Spleen (tissue), 11 donors: ENCODE measurements at regions not wholly inside any gene's neighbourhood (a gene's known extent, or its start where the extent isn't known, plus 50 kb on each side); places are given as distances from the start of the nearest gene placed in this dataset.

Experiments used
- DNase-seq: peaks from one replicate; pipeline ENCODE4 v3.0.0-alpha.2; 2020
- H3K27ac ChIP-seq, 8 donors: fragments of 200-600 bp; sonication (generic) in 7 of 8; 1 replicate in 4 of 8; 2 replicates in 4 of 8; pipeline versions ENCODE4 v1.5.0 to v1.8.0; 2016 to 2021; ENCODE audit warnings: inconsistent platforms in 4 of 8, mild to moderate bottlenecking in 4 of 8, moderate library complexity in 1 of 8
- H3K27me3 ChIP-seq, 7 donors: fragments of 200-600 bp; sonication (generic) in 6 of 7; replicated peaks in 1 of 7; 1 replicate in 4 of 7; 2 replicates in 3 of 7; pipeline versions ENCODE4 v1.5.0 to v1.8.0; 2016 to 2021; ENCODE audit warnings: inconsistent platforms in 3 of 7, mild to moderate bottlenecking in 1 of 7
- H3K36me3 ChIP-seq, 6 donors: fragments of 200-600 bp; sonication (generic) in 5 of 6; 1 replicate in 4 of 6; 2 replicates in 2 of 6; pipeline versions ENCODE4 v1.5.0 to v1.8.0; 2016 to 2021; ENCODE audit warnings: inconsistent platforms in 2 of 6
- H3K4me1 ChIP-seq, 6 donors: fragments of 200-600 bp; sonication (generic) in 5 of 6; 1 replicate in 3 of 6; 2 replicates in 3 of 6; pipeline versions ENCODE4 v1.5.0 to v1.8.0; 2016 to 2021; ENCODE audit warnings: inconsistent platforms in 3 of 6
- H3K4me3 ChIP-seq, 8 donors: fragments of 200-600 bp; sonication (generic) in 7 of 8; 1 replicate in 4 of 8; 2 replicates in 4 of 8; pipeline versions ENCODE4 v1.5.0 to v1.8.0; 2016 to 2021; ENCODE audit warnings: inconsistent platforms in 4 of 8, mild to moderate bottlenecking in 4 of 8, moderate library complexity in 2 of 8
- H3K9me3 ChIP-seq, 8 donors: fragments of 200-600 bp; sonication (generic) in 7 of 8; 1 replicate in 4 of 8; 2 replicates in 4 of 8; pipeline versions ENCODE4 v1.5.0 to v1.8.0; 2016 to 2021; ENCODE audit warnings: inconsistent platforms in 4 of 8
- CTCF ChIP-seq, 11 experiments: fragments of 200-600 bp in 7 of 11; fragments of 450-650 bp in 4 of 11; sonication (generic) in 4 of 11; IDR thresholded peaks in 8 of 11; conservative IDR thresholded peaks in 3 of 11; 1 replicate in 7 of 11; 2 replicates in 4 of 11; pipeline versions ENCODE4 v1.4.0 to v1.8.0; 2016 to 2021; ENCODE audit warnings: antibody characterized with exemption in 11 of 11, inconsistent platforms in 4 of 11, mild to moderate bottlenecking in 1 of 11
- POLR2A ChIP-seq, 3 donors: fragments of 450-650 bp; IDR thresholded peaks; one replicate each; pipeline ENCODE4 v1.5.1; 2017; ENCODE audit warnings: antibody characterized with exemption in 3 of 3, mild to moderate bottlenecking in 1 of 3
- POLR2AphosphoS5 ChIP-seq, 3 donors: sonication (generic); formaldehyde crosslinking; IDR thresholded peaks; one replicate each; pipeline ENCODE4 v1.5.1; 2017; ENCODE audit warnings: antibody characterized with exemption in 3 of 3
- WGBS, 5 donors: extraction: QIAGEN DNeasy Blood & Tissue Kit in 3 of 5; methylation state at CpG; one replicate each; pipeline versions ENCODE4 v1.1.5 to v1.1.7; 2013 to 2018; 5-methylcytosine and 5-hydroxymethylcytosine counted together
- intact Hi-C: fragments of 100-400 bp; cut with DNase I; formaldehyde crosslinking; loops from one replicate; pipeline ENCODE4 v1.15.0; 2023; ENCODE audit warnings: low total_unique reads
- donor health status: healthy with polysubstance abuse.
- donor health status: DM: no; HTN: no; CAD: no; lungs with moderate emphysema.
- donor health status: DM: no; HTN: no; CAD: no.
- donor health status: Bipolar disorder and iron deficiency.
- donor health status: healthy.
- donor health status: DM: no; HTN: no; CAD: no.
- donor health status: DM: yes; HTN: yes; CAD: no.

- Histone ChIP-seq H3K27ac (no peak overlapping the region), H3K4me1 (no peaks in the 10 kb centered on the region), H3K4me3 (no peak overlapping the region), H3K36me3 (no peaks in the 10 kb centered on the region), H3K27me3 (no peaks in the 10 kb centered on the region), H3K9me3 (no peaks in the 10 kb centered on the region)
- intact Hi-C loops = no loop called here
- no peak for TF ChIP-seq POLR2AphosphoS5 (IDR thresholded peaks at IDR 0.05)
- TF ChIP-seq POLR2A (IDR thresholded peaks at IDR 0.05) = no peak
- no peak for TF ChIP-seq CTCF (IDR thresholded peaks at IDR 0.05 in 8 of 11, conservative IDR thresholded peaks at IDR 0.05 in 3 of 11)
- DNase-seq = no peak
Observed at GRCh38 chr6:113529196-113529595, 327.9 kb upstream of the MARCKS start.

GRCh38 chr6:113529879-113530278 lies 327.3 kb upstream of the MARCKS start:
- intact Hi-C loops = no loop called here
- no peak overlapping the region for H3K4me3 ChIP-seq
- H3K27ac ChIP-seq = no peak overlapping the region
- no peaks in the 10 kb centered on the region for H3K27me3 ChIP-seq
- no peaks in the 10 kb centered on the region for H3K4me1 ChIP-seq
- H3K36me3 ChIP-seq = no peaks in the 10 kb centered on the region
- TF ChIP-seq POLR2A (IDR thresholded peaks at IDR 0.05) (no peak), POLR2AphosphoS5 (IDR thresholded peaks at IDR 0.05) (no peak)
- WGBS, 5 donors = 86 to 98% (median 90%) methylated on average over 1 of the region's 1 CpG
- no peaks in the 10 kb centered on the region for H3K9me3 ChIP-seq
- DNase-seq = no peak

- WGBS, 5 donors = 91 to 95% (median 95%) methylated on average over 4 of the region's 4 CpGs
Observed at GRCh38 chr6:113530769-113531168, 326.4 kb upstream of the MARCKS start.

GRCh38 chr6:113539202-113539601 lies 317.9 kb upstream of the MARCKS start:
- WGBS, 5 donors = 80 to 92% (median 87%) methylated on average over 2 of the region's 2 CpGs
- H3K9me3 ChIP-seq = no peaks in the 10 kb centered on the region
- intact Hi-C loops = no loop called here
- TF ChIP-seq POLR2A (IDR thresholded peaks at IDR 0.05) (no peak), CTCF (IDR thresholded peaks at IDR 0.05 in 8 of 11, conservative IDR thresholded peaks at IDR 0.05 in 3 of 11) (no peak), POLR2AphosphoS5 (IDR thresholded peaks at IDR 0.05) (no peak)
- no peaks in the 10 kb centered on the region for H3K4me1 ChIP-seq
- no peak for DNase-seq
- H3K27ac ChIP-seq = no peak overlapping the region
- H3K36me3 ChIP-seq = no peaks in the 10 kb centered on the region
- no peaks in the 10 kb centered on the region for H3K27me3 ChIP-seq
- H3K4me3 ChIP-seq = no peak overlapping the region

More at GRCh38 chr6:113530769-113531168, 326.4 kb upstream of the MARCKS start:
- no peak for DNase-seq
- no peaks in the 10 kb centered on the region for H3K9me3 ChIP-seq
- no peak overlapping the region for H3K27ac ChIP-seq
- H3K36me3 ChIP-seq = no peaks in the 10 kb centered on the region
- TF ChIP-seq POLR2AphosphoS5 (IDR thresholded peaks at IDR 0.05) = no peak
- TF ChIP-seq CTCF (IDR thresholded peaks at IDR 0.05 in 8 of 11, conservative IDR thresholded peaks at IDR 0.05 in 3 of 11) = no peak
- no peak for TF ChIP-seq POLR2A (IDR thresholded peaks at IDR 0.05)
- intact Hi-C loops = no loop called here
- no peaks in the 10 kb centered on the region for H3K4me1 ChIP-seq
- H3K4me3 ChIP-seq = no peak overlapping the region
- H3K27me3 ChIP-seq = no peaks in the 10 kb centered on the region

- intact Hi-C loops = no loop called here
- H3K4me1 ChIP-seq = no peaks in the 10 kb centered on the region
- H3K27me3 ChIP-seq = no peaks in the 10 kb centered on the region
- no peak overlapping the region for H3K4me3 ChIP-seq
- no peak for DNase-seq
- no peaks in the 10 kb centered on the region for H3K9me3 ChIP-seq
- no peak overlapping the region for H3K27ac ChIP-seq
- TF ChIP-seq POLR2AphosphoS5 (IDR thresholded peaks at IDR 0.05) (no peak), POLR2A (IDR thresholded peaks at IDR 0.05) (no peak), CTCF (IDR thresholded peaks at IDR 0.05 in 8 of 11, conservative IDR thresholded peaks at IDR 0.05 in 3 of 11) (no peak)
- no peaks in the 10 kb centered on the region for H3K36me3 ChIP-seq
Observed at GRCh38 chr6:113539623-113540022, 317.5 kb upstream of the MARCKS start.
